ENCODE measurements at regions not wholly inside any gene's neighbourhood (a gene's known extent, or its start where the extent isn't known, plus 50 kb on each side); places are given as distances from the start of the nearest gene placed in this dataset.

DNA sequence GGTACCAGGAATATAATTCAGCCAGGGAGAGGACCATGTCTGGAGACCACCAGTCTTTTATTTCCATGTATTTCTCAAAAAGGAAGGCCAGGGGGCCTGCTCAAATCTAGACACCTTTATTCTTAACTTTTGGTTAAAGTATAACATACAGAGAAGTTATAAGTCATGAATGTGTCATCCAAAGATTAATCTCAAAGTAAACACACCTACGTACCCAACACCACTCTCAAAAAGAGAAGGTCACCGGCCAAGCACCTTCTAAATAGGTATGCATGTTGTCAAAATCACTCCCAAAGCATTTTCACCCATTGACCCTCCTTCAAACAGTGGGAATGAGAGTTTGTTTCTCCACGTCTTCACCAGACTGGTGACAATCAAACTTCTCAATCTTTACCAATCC is 60.0 kb upstream of the FZD10 start:
- no peak for TF ChIP-seq TAF1 (IDR thresholded peaks at IDR 0.05; ENCODE audit: borderline replicate concordance, low read depth, low read length)
- TF ChIP-seq POLR2AphosphoS5 (IDR thresholded peaks at IDR 0.05; ENCODE audit: low read depth, low read length): no peak
- TF ChIP-seq JUND (IDR thresholded peaks at IDR 0.05): no peak
- TF ChIP-seq, protein P1, sequence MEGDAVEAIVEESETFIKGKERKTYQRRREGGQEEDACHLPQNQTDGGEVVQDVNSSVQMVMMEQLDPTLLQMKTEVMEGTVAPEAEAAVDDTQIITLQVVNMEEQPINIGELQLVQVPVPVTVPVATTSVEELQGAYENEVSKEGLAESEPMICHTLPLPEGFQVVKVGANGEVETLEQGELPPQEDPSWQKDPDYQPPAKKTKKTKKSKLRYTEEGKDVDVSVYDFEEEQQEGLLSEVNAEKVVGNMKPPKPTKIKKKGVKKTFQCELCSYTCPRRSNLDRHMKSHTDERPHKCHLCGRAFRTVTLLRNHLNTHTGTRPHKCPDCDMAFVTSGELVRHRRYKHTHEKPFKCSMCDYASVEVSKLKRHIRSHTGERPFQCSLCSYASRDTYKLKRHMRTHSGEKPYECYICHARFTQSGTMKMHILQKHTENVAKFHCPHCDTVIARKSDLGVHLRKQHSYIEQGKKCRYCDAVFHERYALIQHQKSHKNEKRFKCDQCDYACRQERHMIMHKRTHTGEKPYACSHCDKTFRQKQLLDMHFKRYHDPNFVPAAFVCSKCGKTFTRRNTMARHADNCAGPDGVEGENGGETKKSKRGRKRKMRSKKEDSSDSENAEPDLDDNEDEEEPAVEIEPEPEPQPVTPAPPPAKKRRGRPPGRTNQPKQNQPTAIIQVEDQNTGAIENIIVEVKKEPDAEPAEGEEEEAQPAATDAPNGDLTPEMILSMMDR (IDR thresholded peaks at IDR 0.05): no peak
- TF ChIP-seq GATA2 (CRISPR knock-in tag; IDR thresholded peaks at IDR 0.05): no peak
- no peak for TF ChIP-seq RCOR1 (IDR thresholded peaks at IDR 0.05; ENCODE audit: low read length)
- no peak for TF ChIP-seq RAD21 (IDR thresholded peaks at IDR 0.05; ENCODE audit: low read length)
- TF ChIP-seq, protein P2, sequence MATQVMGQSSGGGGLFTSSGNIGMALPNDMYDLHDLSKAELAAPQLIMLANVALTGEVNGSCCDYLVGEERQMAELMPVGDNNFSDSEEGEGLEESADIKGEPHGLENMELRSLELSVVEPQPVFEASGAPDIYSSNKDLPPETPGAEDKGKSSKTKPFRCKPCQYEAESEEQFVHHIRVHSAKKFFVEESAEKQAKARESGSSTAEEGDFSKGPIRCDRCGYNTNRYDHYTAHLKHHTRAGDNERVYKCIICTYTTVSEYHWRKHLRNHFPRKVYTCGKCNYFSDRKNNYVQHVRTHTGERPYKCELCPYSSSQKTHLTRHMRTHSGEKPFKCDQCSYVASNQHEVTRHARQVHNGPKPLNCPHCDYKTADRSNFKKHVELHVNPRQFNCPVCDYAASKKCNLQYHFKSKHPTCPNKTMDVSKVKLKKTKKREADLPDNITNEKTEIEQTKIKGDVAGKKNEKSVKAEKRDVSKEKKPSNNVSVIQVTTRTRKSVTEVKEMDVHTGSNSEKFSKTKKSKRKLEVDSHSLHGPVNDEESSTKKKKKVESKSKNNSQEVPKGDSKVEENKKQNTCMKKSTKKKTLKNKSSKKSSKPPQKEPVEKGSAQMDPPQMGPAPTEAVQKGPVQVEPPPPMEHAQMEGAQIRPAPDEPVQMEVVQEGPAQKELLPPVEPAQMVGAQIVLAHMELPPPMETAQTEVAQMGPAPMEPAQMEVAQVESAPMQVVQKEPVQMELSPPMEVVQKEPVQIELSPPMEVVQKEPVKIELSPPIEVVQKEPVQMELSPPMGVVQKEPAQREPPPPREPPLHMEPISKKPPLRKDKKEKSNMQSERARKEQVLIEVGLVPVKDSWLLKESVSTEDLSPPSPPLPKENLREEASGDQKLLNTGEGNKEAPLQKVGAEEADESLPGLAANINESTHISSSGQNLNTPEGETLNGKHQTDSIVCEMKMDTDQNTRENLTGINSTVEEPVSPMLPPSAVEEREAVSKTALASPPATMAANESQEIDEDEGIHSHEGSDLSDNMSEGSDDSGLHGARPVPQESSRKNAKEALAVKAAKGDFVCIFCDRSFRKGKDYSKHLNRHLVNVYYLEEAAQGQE (IDR thresholded peaks at IDR 0.05; ENCODE audit: low read depth, low read length): no peak
- no peak for TF ChIP-seq NRF1 (IDR thresholded peaks at IDR 0.05; ENCODE audit: low read depth, low read length)
- TF ChIP-seq RFX5 (IDR thresholded peaks at IDR 0.05; ENCODE audit: low read length): no peak
- no peak for TF ChIP-seq EZH2phosphoT487 (IDR thresholded peaks at IDR 0.05; ENCODE audit: borderline replicate concordance, low read depth)

Data from SK-N-SH (cell line).